NCI-H345 (cell line): ENCODE measurements at regions not wholly inside any gene's neighbourhood (a gene's known extent, or its start where the extent isn't known, plus 50 kb on each side); places are given as distances from the start of the nearest gene placed in this dataset.
"Not testable (repeated sequence)": the region's sequence is repeated elsewhere in the genome, so short reads cannot be mapped to it uniquely, and the experiment has no call there.

Experiments used
- DNase-seq: peaks from one replicate; lab custom pipeline; 2025; lab: John Stamatoyannopoulos, UW

DNA sequence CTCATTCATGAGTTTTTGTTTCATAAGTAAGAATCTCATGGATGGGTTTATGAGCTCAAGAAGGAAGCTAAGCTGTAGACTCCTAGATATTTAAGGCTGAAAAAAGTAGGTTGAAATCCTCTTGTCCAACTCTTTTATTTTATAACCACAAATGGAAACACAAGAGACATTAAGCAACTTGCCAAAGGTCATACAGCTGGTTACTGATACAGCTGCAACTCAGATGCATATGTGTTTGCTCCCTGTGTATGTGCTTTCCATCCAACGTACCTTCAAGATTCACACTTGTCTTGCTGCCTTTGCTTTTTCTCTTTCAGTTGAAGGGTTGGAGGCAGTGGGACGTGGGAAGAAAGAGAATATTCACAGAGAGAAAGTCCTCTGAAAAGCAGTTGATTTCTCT is 153.5 kb upstream of the STMND1 start:
- DNase-seq = no peak

DNA sequence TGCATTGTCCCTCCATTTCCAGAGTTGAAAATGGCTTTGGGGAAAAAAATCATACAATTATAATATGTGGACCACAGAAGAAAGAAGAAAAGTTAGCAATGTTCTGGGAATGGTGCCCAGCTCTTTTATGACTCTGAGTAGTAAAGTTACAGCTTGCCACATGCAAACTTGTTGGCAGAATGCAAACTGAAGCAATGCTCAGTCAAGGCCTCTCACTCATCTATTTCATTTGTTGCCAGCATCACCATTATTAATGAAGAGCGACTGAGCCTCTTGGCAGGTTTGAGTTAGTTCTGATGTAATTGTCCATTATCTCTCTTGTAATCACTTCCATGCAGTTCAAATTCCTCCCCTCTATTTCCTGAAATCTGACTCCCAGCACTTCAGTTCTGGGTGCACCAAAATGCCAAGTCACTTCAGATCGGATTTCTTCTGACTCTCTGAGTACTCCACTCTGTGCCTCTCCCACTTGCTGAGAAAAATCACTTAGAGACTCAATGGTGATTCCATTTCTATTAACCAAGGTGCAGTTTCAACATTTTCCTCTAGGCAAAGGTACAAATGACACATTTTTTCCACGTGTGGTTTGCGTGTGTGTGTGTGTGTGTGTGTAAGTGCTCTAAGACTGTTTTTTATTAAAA is 154.4 kb upstream of the STMND1 start:
- DNase-seq = peak; percentile 28

DNA sequence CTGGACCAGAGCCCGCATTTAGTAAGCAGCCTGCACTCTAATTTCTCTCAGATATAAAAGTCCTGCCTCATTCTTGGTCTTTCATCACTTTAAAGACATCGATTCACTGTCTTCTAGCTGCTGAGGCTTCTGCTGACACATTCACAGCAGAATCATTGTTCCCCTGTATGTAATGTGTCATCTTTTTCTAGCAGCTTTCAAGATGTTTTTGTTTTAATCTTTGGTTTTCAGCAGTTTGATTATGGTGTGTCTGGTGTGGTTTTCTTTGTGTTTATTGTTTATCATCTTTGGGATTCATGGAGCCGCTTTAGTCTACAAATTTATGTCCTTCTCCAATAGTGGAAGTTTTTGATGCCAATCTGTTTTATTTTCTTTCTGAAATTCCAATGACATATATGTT is 157.3 kb upstream of the STMND1 start:
- DNase-seq = no peak

DNA sequence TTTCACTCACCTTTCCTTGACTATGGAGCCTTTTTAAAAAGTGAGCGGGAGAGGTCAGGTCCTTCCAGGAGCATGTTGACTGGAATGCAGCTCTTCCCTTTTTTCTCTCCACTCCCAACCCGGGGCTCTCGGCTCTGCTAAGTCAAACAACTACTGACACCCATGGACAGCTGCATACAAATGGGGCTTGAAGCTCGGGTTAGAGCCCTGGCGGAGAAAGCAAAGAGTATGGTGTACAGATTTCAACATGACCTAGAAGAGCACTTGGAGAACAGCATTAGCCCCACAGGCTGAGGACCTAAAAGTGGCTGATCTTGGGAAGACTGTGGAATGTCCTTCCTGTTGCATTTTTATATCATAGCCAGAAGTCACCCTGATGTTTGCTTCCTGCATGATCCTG is 162.0 kb upstream of the STMND1 start:
- DNase-seq = no peak

DNA sequence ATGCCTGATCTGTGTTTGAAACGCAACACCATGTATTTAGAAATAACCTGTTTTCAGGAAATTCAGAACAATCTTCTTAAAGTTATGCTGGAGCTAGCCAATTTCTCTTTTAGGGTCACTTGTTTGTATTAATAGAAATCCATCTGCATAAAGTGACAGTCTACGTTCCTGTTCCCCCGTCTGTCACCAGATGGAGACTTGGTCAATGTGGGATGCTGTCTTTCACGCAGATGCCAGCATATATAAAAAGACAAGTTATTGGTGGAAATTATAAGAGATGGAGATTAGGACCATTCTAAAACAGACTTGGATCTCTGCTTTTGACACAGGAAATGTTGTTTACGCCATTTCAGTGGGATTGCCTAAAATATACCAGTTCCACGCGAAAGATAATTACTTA is 162.5 kb upstream of the STMND1 start:
- no peak for DNase-seq

DNA sequence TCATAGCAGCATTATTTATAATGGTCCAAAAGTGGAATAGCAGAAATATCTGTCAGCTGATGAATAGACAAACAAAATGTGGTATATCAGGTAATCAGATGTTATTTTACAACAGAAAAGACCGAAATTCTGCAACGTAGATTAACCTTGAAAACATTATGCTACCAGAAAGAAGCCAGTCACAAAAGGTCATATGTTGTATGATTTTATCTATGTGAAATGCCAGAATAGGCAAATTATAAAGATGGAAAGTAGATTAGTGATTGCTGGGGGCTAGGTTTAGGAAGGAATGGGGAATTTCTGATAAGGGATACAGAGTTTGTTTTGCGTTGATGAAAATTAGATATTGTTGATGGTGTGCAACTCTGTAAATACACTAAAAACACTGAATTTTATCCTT is 165.0 kb upstream of the STMND1 start:
- no peak for DNase-seq

DNA sequence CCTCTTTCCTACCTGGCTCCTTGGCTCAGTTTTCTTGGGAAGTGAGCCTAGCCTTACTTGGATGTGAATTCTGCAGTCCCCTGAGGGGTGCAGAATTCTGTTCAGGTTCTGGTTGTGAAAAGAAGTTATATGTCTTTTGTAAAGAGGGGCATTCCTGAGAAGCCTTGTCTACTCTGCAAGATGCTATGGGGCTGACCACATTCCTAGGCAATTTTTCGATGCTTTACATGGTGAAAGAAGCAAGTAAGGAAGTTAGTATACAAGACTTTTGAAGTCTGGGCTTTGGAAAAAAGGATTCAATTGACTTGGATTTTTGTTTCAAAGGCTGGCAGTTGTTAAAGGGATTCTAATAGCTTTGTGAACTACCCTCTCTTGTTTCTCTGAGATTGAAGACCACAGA is 167.9 kb upstream of the STMND1 start:
- no peak for DNase-seq

DNA sequence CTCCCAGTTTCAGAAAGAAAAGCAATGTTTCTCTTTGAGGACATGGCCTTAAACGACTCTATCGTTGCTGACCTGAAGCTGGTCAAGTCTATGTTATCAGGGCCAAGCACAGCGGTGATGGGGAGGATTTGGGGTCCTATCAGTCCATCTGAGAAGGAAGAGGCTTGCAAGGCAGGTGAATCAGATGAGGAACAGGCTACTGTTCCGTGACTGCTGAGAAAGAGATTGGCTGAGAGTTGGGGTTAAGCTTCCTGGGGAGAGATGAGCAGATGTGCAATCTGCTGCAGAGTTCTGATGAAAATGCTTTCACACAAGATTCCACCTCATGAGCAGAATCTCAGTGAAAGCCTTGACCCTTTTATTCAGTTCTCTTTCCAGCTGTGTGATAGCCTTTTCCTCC is 168.3 kb upstream of the STMND1 start:
- no peak for DNase-seq

DNA sequence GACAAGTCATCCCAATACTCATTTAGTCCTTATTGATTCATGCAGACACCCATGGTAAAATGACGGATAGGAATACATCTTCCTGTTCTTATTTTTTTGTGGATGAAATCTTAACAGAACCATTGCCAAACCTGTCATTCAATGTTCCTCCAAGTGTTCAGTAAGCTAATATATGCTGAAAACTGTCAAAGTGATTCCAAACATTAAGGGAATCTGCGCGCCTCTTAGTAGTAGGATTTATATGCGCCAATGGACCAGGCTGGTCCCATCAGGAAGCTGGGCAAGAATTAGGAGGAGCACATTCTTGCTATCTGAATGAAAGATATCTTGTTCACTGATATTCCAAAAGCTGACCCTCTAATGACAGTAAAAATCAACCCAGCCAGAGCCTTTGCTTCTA is 168.9 kb upstream of the STMND1 start:
- DNase-seq = no peak

DNA sequence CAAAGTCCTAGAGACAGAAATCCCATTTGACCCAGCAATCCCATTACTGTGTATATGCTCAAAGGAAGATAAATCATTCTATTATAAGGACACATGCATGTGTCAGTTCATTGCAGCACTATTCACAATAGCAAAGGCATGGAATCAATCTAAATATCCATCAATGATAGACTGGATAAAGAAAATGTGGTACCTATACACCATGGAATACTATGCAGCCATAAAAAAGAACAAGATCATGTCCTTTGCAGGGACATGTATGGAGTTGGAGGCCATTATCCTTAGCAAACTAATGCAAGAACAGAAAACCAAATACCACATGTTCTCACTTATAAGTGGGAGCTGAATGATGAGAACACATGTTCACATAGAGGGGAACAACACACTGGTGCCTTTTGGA is 169.8 kb upstream of the ATXN1 start:
- DNase-seq = not testable (repeated sequence)

DNA sequence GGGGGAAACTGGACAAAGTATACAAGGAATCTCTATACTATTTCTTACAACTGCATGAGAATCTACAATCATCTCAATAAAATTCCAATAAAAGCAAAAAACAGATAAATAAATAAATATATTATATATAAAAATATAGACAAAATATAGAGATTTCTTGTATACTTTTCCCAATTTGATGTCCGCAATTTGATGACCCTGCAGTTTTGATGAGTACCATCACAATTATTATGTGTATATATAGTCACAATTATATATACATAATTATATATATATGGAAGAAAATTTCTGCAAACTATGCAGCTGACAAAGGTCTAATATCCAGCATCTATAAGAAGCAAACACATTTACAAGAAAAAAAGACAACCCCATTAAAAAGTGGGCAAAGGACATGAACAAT is 169.2 kb upstream of the ATXN1 start:
- no peak for DNase-seq

DNA sequence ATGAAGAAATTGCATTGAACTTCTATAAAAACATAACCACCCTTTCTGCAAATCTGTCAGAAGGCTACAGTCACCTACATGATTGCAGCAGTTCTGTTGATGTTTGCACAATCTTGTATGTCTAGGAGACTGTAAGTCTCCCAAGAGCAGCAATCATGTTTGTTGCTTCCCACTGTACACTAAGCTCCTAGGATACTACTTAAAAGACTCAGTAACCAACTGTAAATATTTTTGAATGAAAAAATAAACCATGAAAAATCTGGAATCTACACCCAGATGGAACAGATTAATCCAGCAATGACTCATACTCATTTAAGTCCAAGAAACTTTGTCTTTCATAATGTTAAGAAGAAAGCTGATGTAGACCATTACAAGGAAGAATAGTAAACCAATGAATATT is 168.5 kb upstream of the ATXN1 start:
- no peak for DNase-seq

DNA sequence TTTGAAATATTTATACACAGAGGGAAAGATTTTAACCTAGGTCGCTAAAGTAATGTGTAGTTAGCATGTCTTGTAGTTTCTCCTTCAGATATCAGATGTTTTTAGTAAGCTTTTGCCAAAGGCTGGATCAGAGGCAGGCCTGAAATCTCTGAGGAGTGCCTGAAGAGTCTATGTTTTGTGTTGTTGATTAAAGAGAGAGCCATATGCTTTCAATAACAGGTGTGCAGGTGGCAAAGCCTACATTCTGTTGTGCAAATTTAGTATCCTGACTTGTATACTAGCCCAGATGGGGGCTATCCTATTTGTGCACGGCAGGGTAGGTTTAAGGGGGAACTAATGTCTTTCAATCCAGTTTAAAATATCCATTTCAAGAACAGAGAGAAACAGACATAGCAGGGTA is 167.1 kb upstream of the ATXN1 start:
- DNase-seq = no peak

DNA sequence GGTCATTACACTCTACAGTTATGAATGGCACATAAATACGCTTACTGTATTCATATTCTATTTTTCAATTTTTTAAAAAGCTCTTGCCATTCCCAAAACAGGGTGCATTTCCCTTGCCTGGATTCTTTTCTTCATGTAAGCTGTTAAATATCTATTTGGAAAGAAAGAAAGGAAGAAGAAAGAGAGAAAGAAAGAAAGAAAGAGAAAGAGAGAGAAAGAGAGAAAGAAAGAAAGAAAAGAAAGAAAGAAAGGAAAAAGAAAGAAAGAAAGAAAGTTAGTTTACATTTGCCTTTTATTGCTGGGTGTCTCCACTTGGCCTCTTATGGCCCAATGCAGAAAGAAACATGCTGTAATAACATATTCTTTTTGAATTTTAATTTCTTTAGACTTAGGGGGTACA is 165.9 kb upstream of the ATXN1 start:
- DNase-seq = no peak

DNA sequence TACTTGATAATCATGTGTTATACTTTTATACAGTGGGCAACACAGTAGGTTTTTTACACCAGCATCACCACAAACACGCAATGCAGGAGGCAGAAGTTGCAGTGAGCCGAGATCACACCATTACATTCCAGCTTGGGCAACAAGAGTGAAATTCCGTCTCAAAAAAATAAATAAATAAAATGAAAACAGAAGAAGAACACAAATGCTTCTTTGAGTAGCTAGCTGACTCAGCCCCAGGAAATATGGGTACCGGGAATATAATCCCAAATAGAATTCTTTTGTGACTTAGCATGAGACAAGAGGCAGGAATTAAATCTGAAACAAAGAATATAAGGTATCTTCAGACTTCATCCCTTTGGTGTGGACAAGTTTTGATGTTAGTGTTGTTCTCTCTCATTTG is 164.2 kb upstream of the ATXN1 start:
- no peak for DNase-seq

DNA sequence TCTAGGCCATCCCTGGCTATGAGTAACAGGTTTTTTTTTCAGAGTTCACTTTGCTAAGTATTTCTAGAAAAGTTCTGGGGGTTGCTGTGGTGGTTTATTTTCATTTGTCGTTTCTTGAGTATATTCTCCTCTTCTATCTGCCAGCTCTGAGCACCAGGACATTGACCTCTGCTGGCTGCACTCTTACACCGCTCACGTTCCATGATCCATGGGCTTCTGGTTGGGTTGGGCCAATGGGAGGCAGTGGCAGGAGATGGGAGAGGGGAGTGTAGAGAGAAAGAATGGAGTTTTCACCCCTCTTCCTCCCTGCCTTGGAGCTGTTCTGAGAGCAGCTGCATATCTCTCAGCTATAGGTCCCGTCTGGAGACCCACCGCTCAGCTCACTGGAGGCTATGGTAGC is 161.0 kb upstream of the ATXN1 start:
- no peak for DNase-seq

DNA sequence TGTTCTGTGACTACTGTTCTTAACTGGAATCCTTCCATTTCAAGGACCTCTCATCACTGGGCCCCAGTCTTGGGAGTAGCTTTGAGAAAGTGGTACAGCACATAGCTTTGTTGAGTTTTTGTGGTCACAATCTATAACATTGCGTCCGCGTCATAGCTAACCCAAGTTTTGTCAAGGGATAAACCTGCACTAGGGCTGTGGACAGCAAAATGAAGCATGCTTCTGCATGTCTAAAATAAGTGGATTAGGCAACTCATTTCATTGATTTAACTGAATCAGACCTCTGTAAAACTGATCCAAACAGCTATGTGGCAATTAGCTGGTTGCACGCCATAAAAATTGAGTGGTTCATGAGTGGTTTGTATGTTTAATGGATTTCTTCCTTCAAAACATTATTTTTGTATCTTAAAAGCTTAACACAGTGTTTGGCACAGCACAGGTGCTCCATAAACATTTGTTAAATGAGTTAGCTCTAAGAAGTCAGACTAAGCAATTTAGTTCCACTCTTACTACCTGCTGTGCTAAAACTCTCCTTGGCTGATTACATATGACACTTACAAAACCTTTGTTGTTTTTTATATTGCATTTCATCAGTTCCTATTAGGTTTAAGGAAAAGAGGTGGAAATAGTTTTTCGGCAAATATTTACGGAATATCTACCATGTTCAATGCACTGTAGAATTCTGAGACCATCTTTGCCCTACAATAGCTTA is 160.3 kb upstream of the ATXN1 start:
- no peak for DNase-seq

DNA sequence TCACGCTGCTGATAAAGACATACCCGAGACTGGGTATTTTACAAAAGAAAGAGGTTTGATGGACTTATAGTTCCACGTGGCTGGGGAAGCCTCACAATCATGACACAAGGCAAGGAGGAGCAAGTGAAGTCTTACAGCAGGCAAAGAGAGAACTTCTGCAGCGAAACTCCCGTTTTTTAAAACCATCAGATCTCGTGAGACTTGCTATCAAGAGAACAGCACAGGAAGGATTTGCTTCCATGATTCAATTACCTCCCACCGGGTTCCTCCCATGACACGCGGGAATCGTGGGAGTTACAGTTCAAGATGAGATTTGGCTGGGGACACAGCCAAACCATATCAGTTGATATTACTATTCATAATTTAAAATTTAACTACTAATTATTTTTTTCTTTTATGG is 157.3 kb upstream of the ATXN1 start:
- DNase-seq = no peak

DNA sequence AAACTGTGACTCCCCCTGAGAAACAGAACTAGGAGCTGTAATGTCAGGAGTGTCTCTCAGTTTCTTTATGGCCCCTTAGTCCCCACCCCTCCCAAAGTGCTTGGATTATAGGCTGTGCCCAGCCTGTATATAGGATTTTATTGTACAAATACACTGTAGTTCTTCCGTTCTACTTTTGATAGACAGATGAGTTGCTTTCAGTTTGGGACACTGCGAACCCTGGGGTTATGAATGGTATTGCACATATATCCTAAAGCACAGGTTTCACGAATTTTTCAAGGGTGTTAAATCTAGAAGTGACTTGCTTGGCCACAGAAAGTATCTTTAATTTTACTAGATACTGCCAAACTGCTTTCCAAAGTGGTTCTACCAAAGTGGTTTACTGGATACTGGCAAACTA is 152.9 kb upstream of the ATXN1 start:
- no peak for DNase-seq

DNA sequence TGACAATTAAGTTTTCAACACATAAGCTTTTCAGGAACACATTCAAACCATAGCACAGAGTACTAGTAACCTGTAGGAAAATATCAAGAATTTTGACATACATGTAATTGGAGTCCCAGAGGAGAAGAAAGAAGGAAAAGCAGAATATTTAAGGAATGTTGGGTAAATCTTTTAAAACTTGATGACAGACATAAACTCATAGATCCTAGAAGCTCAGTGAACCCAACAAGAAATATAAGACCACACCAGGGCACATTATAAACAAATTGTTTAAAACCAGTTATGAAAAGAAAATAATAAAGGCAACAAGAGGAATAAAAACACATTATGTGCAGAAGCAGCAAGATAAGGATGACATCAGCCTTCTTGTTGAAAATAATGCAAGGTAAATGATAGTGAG is 151.5 kb upstream of the ATXN1 start:
- no peak for DNase-seq

DNA sequence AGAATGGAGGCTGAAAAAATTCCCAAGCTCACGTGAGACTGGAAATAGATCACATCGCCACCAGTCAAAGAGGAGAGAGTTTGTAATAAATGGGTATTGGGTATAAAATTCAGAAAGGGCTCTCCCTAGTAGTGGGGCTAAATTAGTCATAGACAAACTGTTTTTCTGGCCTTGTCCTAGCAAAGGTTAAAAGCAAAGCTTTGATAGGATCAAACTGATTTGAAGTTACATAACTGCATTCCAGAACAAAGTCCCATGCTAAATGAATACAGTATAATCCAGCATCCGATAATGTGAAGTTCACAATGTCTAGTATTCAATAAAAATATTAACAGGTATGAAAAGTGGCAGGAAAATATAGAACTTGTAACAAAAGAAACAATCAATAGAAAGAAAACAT is 149.8 kb upstream of the ATXN1 start:
- DNase-seq = no peak

DNA sequence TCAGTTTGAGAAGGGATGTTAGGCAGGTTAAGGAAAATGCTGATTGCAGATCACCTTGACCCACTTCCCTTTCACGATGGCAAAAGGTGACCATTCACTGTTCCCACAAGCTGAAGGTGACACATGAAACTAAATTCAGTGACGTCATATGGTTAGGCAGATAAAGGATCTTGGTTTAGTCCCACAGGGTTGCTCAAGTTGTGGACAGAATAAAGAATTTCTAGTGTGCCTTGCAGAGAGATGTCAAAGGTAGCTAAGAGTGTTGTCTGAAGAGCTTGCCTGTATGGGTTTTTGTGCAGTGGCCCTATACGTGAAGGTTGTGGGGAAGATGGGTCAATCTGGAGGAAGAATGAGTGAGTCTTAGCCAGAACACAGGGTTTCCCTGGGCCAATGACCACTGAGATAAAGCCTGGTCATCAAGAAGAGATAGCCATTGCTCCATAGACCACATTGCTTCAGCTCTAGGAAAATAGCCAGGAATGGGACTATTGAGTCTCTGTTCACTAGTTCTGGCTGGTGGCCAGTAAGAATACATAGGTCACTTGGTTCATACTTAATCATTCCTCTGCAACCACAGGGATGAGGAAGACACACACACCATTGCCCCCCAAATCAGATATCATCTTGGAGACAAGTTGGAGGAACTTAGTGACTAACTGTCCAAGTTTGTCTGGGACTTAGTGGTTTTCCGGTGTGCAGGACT is 148.5 kb upstream of the ATXN1 start:
- no peak for DNase-seq

DNA sequence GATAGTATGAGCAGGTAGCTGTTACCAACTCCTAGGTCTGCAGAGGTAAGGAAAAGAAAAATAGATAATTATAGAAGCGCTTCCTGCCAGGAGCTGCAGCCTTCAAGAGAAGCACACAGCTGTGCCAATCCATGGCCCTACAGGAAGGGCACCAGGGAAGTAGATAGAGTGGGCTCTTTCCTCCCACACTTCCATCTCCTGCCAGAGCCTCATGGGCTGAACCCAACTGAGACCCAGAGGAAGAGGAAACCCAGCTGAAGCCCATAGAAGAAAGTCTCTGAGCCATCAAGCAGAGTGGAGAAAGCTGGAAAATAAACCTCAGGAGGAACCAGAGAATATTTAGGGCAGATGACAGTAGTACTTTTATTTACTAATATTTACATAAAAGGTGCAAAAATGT is 146.7 kb upstream of the ATXN1 start:
- no peak for DNase-seq

DNA sequence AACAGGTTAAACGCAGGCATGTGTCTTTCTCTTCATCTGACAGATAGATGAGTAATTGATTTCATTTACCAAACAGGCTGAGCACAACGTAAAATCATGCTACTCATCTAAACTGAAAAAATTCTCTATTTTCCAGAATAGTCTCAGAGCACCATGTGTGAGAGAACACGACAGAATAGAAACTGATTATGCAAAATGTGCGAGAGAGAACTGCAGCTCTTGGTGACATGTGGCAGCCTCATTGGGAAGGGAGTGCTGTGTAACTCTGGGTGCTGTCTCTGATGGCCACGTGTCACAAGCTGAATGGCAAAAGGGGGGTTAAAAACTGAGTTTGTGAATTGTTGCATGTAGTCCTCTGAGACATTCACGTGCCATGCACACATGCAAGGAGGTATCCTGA is 143.7 kb upstream of the ATXN1 start:
- no peak for DNase-seq
